Type B pancreatic cell (in vitro differentiated cells): ENCODE measurements at regions not wholly inside any gene's neighbourhood (a gene's known extent, or its start where the extent isn't known, plus 50 kb on each side); places are given as distances from the start of the nearest gene placed in this dataset.

Source experiments
- DNase-seq: peaks from one replicate; pipeline ENCODE4 v3.0.0; 2021; ENCODE audit warnings: mixed read lengths; ENCODE audit not compliant: unreplicated experiment; ENCODE audit errors: extremely low spot score
- H3K27ac Mint-ChIP-seq: 2 replicates; pipeline ENCODE4 v1.8.0; 2021; ENCODE audit warnings: mild to moderate bottlenecking, mixed read lengths
- H3K27me3 Mint-ChIP-seq: 2 replicates; pipeline ENCODE4 v1.8.0; 2021; ENCODE audit warnings: mixed read lengths
- H3K36me3 Mint-ChIP-seq: 2 replicates; pipeline ENCODE4 v1.8.0; 2021; ENCODE audit warnings: mixed read lengths
- H3K4me1 Mint-ChIP-seq: one replicate; pipeline ENCODE4 v1.8.0; 2021; ENCODE audit warnings: mixed read lengths; ENCODE audit not compliant: unreplicated experiment
- H3K4me3 Mint-ChIP-seq: 2 replicates; pipeline ENCODE4 v1.8.0; 2021; ENCODE audit warnings: mild to moderate bottlenecking, mixed read lengths
- H3K9me3 Mint-ChIP-seq: 2 replicates; pipeline ENCODE4 v1.8.0; 2021; ENCODE audit warnings: mixed read lengths
- TF ChIP-seq, protein P1 (sequence below): fragments of 200-600 bp; sonication (generic); conservative IDR thresholded peaks from 2 replicates; pipeline ENCODE4 v1.5.0; 2021; ENCODE audit warnings: antibody characterized with exemption, mild to moderate bottlenecking

DNA sequence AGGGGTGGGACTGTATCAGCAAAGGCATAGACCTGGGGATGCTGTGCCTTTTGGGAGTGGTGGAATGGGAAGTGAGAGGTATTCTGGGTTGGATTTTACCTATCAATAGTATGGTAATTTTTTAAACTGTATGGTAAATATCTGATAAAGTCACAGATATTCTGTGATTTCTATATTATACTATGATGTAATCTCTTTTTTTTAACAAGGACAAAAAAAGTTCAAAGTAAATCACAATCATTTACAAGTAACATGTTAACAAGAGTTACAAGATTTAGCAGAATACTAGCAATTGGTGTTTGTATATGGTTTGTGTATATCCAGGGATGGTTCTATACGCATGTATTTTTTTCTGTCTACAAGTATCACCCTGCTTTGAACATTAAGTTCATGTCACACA lies 56.0 kb downstream of the BMAL2 start:
- Mint-ChIP-seq H3K27ac (no peak overlapping the region), H3K27me3 (no peaks in the 10 kb centered on the region)
- no peak for DNase-seq

DNA sequence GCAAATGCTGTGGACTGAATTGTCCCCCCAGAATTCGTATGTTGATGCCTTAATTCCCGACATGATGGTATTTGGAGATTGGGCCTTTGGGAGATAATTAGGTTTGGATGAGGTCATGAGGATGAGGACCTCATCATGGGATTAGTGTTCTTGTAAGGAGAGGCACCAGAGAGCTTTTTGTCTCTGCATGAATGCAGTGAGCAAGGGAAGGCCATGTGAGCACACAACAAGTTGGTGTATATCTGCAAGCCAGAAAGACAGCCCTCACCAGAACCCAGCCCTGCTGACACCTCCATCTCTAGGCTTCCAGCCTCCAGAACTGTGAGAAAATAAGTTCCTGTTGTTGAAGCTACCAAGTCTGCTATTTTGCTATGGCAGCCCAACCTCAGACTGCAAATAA lies 51.9 kb upstream of the SMCO2 start:
- no peak overlapping the region for H3K4me3 Mint-ChIP-seq
- no peaks in the 10 kb centered on the region for H3K4me1 Mint-ChIP-seq
- H3K27me3 Mint-ChIP-seq = no peaks in the 10 kb centered on the region
- H3K27ac Mint-ChIP-seq = no peak overlapping the region
- peaks cover 26% of the 10 kb centered on the region for H3K36me3 Mint-ChIP-seq
- no peak for DNase-seq
- TF ChIP-seq, protein P1, sequence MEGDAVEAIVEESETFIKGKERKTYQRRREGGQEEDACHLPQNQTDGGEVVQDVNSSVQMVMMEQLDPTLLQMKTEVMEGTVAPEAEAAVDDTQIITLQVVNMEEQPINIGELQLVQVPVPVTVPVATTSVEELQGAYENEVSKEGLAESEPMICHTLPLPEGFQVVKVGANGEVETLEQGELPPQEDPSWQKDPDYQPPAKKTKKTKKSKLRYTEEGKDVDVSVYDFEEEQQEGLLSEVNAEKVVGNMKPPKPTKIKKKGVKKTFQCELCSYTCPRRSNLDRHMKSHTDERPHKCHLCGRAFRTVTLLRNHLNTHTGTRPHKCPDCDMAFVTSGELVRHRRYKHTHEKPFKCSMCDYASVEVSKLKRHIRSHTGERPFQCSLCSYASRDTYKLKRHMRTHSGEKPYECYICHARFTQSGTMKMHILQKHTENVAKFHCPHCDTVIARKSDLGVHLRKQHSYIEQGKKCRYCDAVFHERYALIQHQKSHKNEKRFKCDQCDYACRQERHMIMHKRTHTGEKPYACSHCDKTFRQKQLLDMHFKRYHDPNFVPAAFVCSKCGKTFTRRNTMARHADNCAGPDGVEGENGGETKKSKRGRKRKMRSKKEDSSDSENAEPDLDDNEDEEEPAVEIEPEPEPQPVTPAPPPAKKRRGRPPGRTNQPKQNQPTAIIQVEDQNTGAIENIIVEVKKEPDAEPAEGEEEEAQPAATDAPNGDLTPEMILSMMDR = no peak
- H3K9me3 Mint-ChIP-seq = no peaks in the 10 kb centered on the region

More for the DNA sequence above, 56.0 kb downstream of the BMAL2 start:
- peaks cover 25% of the 10 kb centered on the region for H3K36me3 Mint-ChIP-seq
- H3K4me1 Mint-ChIP-seq = no peaks in the 10 kb centered on the region
- TF ChIP-seq, protein P1 = no peak
- H3K4me3 Mint-ChIP-seq = no peak overlapping the region
- no peaks in the 10 kb centered on the region for H3K9me3 Mint-ChIP-seq

DNA sequence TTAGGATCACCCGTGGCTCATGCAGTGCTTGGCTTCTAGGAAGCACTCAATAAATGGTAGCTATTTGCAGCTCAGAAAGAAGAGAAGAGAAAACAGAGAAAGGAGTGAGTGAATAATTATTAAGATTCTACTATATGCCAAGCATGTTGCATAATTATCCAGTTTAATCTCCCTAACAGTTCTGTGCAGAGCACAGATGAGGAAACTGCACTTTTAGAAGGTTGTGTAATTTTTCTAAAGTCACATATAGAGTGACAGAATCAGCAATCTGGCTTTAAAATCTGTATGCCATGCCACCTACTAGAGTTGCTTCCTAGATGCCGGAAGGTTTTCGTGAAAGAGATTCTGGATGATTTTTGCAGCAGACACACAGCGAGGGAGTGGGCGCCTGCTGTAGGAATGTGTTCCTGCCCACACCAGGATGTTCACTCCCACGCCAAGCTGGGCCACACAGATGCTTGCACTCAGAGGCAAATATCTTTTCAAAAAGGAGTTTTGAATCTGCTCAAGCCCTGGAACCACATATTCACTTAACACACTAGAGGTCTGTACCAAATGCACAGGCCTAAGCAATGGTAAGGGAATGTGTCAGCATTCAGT lies 50.2 kb upstream of the SMCO2 start:
- Mint-ChIP-seq H3K4me3 (no peak overlapping the region), H3K4me1 (no peaks in the 10 kb centered on the region), H3K27me3 (no peaks in the 10 kb centered on the region), H3K9me3 (no peaks in the 10 kb centered on the region), H3K27ac (no peak overlapping the region), H3K36me3 (peaks cover 26% of the 10 kb centered on the region)
- DNase-seq = no peak
- TF ChIP-seq, protein P1 = no peak
